ENCODE measurements at regions not wholly inside any gene's neighbourhood (a gene's known extent, or its start where the extent isn't known, plus 50 kb on each side); places are given as distances from the start of the nearest gene placed in this dataset.
A peak's percentile ranks its signal among the peaks of the same experiment; 100 is the strongest.

- WGBS, 3 donors: 36 to 59% (median 40%) methylated on average over 6 of the region's 6 CpGs
- Histone ChIP-seq H3K9me3 (no peaks in the 10 kb centered on the region), H3K27ac (no peak overlapping the region), H3K4me3 (no peak overlapping the region), H3K27me3 (ENCODE audit: insufficient read depth in 3 of 3, low read length in 2 of 3) (no peaks in the 10 kb centered on the region), H3K36me3 (ENCODE audit: insufficient read depth in 1 of 2, low read depth in 1 of 2) (no peaks in the 10 kb centered on the region), H3K4me1 (peaks cover 7% of the 10 kb centered on the region)
- no peak for TF ChIP-seq CTCF (IDR thresholded peaks at IDR 0.05)
- intact Hi-C loops (cut with DNase I): no loop called here
- DNase-seq (no peak), ATAC-seq (peak in 3 of 4 donors; percentile 32 to 54 (median 42))
Measured at GRCh38 chr2:217157581-217157980, 297.7 kb upstream of the TNP1 start.

GRCh38 chr2:217156801-217157200, 296.9 kb upstream of the TNP1 start:
- intact Hi-C loops (cut with DNase I): no loop called here
- 94 to 98% (median 96%) methylated on average over 2 of the region's 2 CpGs for WGBS, 3 donors

GRCh38 chr2:217154923-217155322, 295.1 kb upstream of the TNP1 start:
- DNase-seq (no peak), ATAC-seq (no peak)
- Histone ChIP-seq H3K27me3 (ENCODE audit: insufficient read depth in 3 of 3, low read length in 2 of 3) (no peaks in the 10 kb centered on the region), H3K4me3 (no peak overlapping the region), H3K4me1 (peaks cover 7% of the 10 kb centered on the region), H3K36me3 (ENCODE audit: insufficient read depth in 1 of 2, low read depth in 1 of 2) (no peaks in the 10 kb centered on the region), H3K9me3 (no peaks in the 10 kb centered on the region), H3K27ac (no peak overlapping the region)
- no peak for TF ChIP-seq CTCF (IDR thresholded peaks at IDR 0.05)
- WGBS, 3 donors: 83 to 88% (median 85%) methylated on average over 9 of the region's 9 CpGs
- intact Hi-C loops (cut with DNase I): no loop called here

More at GRCh38 chr2:217156801-217157200, 296.9 kb upstream of the TNP1 start:
- no peak for TF ChIP-seq CTCF (IDR thresholded peaks at IDR 0.05)
- Histone ChIP-seq H3K27ac (no peak overlapping the region), H3K4me3 (no peak overlapping the region), H3K27me3 (ENCODE audit: insufficient read depth in 3 of 3, low read length in 2 of 3) (no peaks in the 10 kb centered on the region), H3K9me3 (no peaks in the 10 kb centered on the region), H3K4me1 (peaks cover 7% of the 10 kb centered on the region), H3K36me3 (ENCODE audit: insufficient read depth in 1 of 2, low read depth in 1 of 2) (no peaks in the 10 kb centered on the region)
- ATAC-seq: peak in 1 of 4 donors; percentile 50
- DNase-seq: no peak

- ATAC-seq (no peak), DNase-seq (no peak)
- no peaks in the 10 kb centered on the region for H3K9me3 ChIP-seq
- 95 to 98% (median 97%) methylated on average over 5 of the region's 5 CpGs for WGBS, 3 donors
- intact Hi-C loops (cut with DNase I): no loop called here
- no peak overlapping the region for H3K27ac ChIP-seq
- H3K4me3 ChIP-seq: no peak overlapping the region
- TF ChIP-seq CTCF (IDR thresholded peaks at IDR 0.05): no peak
- H3K4me1 ChIP-seq: peaks cover 7% of the 10 kb centered on the region
- no peaks in the 10 kb centered on the region for H3K27me3 ChIP-seq (ENCODE audit: insufficient read depth in 3 of 3, low read length in 2 of 3)
- no peaks in the 10 kb centered on the region for H3K36me3 ChIP-seq (ENCODE audit: insufficient read depth in 1 of 2, low read depth in 1 of 2)
Measured at GRCh38 chr2:217153510-217153909, 293.6 kb upstream of the TNP1 start.

GRCh38 chr2:217152831-217153230, 293.0 kb upstream of the TNP1 start:
- no peak overlapping the region for H3K4me3 ChIP-seq
- H3K36me3 ChIP-seq (ENCODE audit: insufficient read depth in 1 of 2, low read depth in 1 of 2): no peaks in the 10 kb centered on the region
- no peak for TF ChIP-seq CTCF (IDR thresholded peaks at IDR 0.05)
- ATAC-seq: no peak
- H3K9me3 ChIP-seq: no peaks in the 10 kb centered on the region
- WGBS, 3 donors: 84 to 100% (median 97%) methylated on average over 3 of the region's 3 CpGs
- no peak overlapping the region for H3K27ac ChIP-seq
- peaks cover 7% of the 10 kb centered on the region for H3K4me1 ChIP-seq
- no peak for DNase-seq
- H3K27me3 ChIP-seq (ENCODE audit: insufficient read depth in 3 of 3, low read length in 2 of 3): no peaks in the 10 kb centered on the region
- intact Hi-C loops (cut with DNase I): no loop called here

Measured in psoas muscle (tissue), 7 donors.